ENCODE measurements at regions not wholly inside any gene's neighbourhood (a gene's known extent, or its start where the extent isn't known, plus 50 kb on each side); places are given as distances from the start of the nearest gene placed in this dataset.
A peak's percentile ranks its signal among the peaks of the same experiment; 100 is the strongest.
"Not testable (repeated sequence)": the region's sequence is repeated elsewhere in the genome, so short reads cannot be mapped to it uniquely, and the experiment has no call there.

DNA sequence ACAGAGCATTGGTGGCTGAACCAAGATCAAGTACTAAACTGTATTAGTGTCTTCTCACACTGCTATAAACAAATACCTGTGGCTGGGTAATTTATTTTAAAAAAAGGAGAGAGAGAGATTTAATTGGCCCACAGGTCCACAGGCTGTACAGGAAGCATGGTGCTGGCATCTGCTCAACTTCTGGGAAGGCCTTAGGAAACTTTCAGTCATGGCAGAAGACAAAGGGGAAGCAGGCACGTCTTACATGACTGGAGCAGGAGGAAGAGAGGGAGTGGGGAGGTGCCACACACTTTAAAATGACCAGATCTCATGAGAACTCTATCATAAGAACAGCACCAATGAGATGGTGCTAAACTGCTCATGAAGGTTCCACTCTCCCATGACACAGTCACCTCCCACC is 95.2 kb upstream of the JCAD start:
- no peak for DNase-seq (ENCODE audit: low read depth, low spot score)
- in situ Hi-C loops (cut with HindIII; ENCODE audit: low pct_unique_long_range_greater_than_20kb, low sequenced_read_pairs) = no loop called here

DNA sequence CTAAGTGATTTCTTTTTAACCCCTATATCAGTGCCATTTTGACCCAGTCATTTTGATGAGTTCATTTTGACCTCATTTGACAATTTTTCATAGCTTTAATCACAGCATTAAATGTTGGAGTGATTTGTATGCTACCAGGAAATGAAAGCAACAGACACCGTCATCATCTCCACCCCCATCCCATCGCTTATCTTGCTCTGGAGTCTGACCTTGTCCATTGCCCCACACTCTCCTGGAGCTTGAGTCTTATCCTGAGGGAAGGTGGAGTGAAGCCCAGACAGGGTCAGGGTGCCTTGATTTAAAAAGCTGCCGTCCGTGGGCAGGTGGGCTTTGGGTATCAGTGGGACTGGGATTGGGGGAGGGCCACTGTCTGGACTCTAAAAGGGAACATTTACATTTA is 94.7 kb upstream of the JCAD start:
- DNase-seq (ENCODE audit: low read depth, low spot score) = no peak
- in situ Hi-C loops (cut with HindIII; ENCODE audit: low pct_unique_long_range_greater_than_20kb, low sequenced_read_pairs) = no loop called here

- DNase-seq (ENCODE audit: low read depth, low spot score) = peak; percentile 8
- in situ Hi-C loops (cut with HindIII; ENCODE audit: low pct_unique_long_range_greater_than_20kb, low sequenced_read_pairs) = no loop called here
Observed at GRCh38 chr10:30151581-30152389, 92.4 kb upstream of the JCAD start.

DNA sequence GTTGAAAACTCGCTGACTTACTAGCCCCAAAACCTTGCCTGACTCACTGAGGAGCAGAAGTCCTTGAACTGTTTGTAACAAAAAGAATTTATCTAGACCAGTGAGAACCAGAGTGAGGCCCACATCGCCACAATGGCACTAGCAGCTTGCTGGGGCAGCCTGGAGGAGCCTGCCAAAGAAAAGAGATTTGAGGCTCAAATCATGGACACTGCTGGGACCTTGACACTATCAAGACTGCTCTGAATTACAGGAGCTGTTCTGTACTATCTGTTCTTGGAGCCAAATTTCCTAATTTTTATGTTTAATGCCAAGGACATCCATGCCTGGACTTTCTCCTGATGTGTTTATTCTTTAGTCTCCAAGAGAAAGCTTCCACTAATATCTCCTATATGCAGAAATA is 82.0 kb upstream of the JCAD start:
- in situ Hi-C loops (cut with HindIII; ENCODE audit: low pct_unique_long_range_greater_than_20kb, low sequenced_read_pairs) = no loop called here
- DNase-seq (ENCODE audit: low read depth, low spot score) = no peak

DNA sequence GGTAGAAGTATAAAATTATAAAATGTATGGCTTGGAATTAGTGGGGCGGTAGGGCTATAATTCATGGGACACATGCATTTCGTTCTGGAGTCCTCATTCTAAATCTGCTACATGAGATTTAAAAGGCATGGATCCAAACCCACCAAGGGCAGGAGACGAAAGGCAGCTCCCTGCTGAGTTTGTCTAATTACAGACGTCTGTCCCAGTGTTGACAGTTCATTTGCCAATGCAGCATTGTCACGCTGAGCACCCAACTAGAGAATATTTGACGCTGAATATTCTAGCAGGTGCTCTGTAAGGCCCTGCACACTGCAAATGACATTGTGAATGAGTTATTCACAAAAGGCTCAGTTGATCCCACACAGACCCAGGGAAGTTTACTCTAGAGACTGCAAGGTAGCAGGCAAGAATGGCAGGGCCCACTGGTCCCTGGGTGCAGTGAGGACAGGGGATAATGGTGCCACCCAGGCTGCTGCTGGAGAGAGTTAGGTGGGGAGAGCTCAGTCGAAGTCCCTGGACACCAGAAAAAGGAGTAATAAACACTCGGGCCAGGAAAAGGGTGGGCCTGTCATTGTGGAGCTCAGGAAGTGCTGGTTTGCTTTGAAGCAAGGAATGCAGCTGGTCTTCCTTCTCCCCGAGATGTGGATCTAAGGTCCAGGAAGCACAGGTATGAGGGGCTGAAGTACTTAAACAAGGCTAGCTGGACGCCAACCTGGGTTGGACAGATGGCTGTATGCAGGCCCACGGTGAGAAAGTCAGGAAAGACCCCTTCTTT is 75.0 kb upstream of the JCAD start:
- in situ Hi-C loops (cut with HindIII; ENCODE audit: low pct_unique_long_range_greater_than_20kb, low sequenced_read_pairs) = no loop called here

DNA sequence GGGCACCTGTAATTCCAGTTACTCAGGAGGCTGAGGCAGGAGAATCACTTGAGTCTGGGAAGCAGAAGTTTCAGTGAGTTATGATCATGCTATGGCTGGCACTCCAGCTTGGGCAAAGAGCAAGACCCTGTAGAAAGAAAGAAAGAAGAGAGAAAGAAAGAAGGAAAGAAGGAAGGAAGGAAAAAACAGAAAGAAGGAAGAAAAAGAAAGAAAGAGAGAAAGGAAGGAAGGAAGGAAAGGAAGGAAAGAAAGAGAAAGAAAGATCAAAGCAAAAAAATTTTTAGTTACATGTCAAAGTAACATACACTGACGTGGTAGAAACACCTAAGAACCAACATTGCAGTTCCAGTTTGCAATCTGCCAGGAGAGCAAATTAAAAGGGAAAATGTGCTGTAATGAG is 73.8 kb upstream of the JCAD start:
- in situ Hi-C loops (cut with HindIII; ENCODE audit: low pct_unique_long_range_greater_than_20kb, low sequenced_read_pairs) = no loop called here
- DNase-seq (ENCODE audit: low read depth, low spot score) = no peak

More for the DNA sequence above, 75.0 kb upstream of the JCAD start:
- no peak for DNase-seq (ENCODE audit: low read depth, low spot score)

DNA sequence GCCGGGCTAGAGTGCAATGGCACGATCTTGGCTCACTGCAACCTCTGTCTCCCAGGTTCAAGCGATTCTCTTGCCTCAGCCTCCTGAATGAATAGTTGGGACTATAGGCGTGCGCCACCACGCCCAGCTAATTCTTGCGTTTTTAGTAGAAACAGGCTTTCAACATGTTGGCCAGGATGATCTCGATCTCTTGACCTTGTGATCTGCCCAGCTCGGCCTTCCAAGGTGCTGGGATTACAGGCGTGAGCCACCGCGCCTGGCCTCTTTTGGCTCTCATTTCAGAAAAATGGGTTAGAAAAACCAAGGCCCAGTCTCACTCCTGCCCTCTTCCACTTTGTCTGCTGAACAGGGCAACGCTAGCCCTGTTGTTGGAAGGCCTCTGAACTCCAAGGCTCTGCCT is 72.0 kb upstream of the JCAD start:
- DNase-seq (ENCODE audit: low read depth, low spot score); in situ Hi-C loops (cut with HindIII; ENCODE audit: low pct_unique_long_range_greater_than_20kb, low sequenced_read_pairs): not testable (repeated sequence)

- DNase-seq (ENCODE audit: low read depth, low spot score); in situ Hi-C loops (cut with HindIII; ENCODE audit: low pct_unique_long_range_greater_than_20kb, low sequenced_read_pairs): not testable (repeated sequence)
Observed at GRCh38 chr10:30129326-30129725, 69.9 kb upstream of the JCAD start.

- in situ Hi-C loops (cut with HindIII; ENCODE audit: low pct_unique_long_range_greater_than_20kb, low sequenced_read_pairs) = no loop called here
Observed at GRCh38 chr10:30127120-30127541, 67.7 kb upstream of the JCAD start.

GRCh38 chr10:30125496-30125895 is 66.1 kb upstream of the JCAD start:
- no peak for DNase-seq (ENCODE audit: low read depth, low spot score)
- in situ Hi-C loops (cut with HindIII; ENCODE audit: low pct_unique_long_range_greater_than_20kb, low sequenced_read_pairs) = no loop called here

More at GRCh38 chr10:30127120-30127541, 67.7 kb upstream of the JCAD start:
- no peak for DNase-seq (ENCODE audit: low read depth, low spot score)

- in situ Hi-C loops (cut with HindIII; ENCODE audit: low pct_unique_long_range_greater_than_20kb, low sequenced_read_pairs) = no loop called here
- no peak for DNase-seq (ENCODE audit: low read depth, low spot score)
Observed at GRCh38 chr10:30124704-30125103, 65.3 kb upstream of the JCAD start.

GRCh38 chr10:30121401-30121800 is 62.0 kb upstream of the JCAD start:
- DNase-seq (ENCODE audit: low read depth, low spot score) = no peak

GRCh38 chr10:30118590-30118989 is 59.2 kb upstream of the JCAD start:
- no peak for DNase-seq (ENCODE audit: low read depth, low spot score)
- in situ Hi-C loops (cut with HindIII; ENCODE audit: low pct_unique_long_range_greater_than_20kb, low sequenced_read_pairs) = no loop called here

More at GRCh38 chr10:30121401-30121800, 62.0 kb upstream of the JCAD start:
- in situ Hi-C loops (cut with HindIII; ENCODE audit: low pct_unique_long_range_greater_than_20kb, low sequenced_read_pairs) = no loop called here

DNA sequence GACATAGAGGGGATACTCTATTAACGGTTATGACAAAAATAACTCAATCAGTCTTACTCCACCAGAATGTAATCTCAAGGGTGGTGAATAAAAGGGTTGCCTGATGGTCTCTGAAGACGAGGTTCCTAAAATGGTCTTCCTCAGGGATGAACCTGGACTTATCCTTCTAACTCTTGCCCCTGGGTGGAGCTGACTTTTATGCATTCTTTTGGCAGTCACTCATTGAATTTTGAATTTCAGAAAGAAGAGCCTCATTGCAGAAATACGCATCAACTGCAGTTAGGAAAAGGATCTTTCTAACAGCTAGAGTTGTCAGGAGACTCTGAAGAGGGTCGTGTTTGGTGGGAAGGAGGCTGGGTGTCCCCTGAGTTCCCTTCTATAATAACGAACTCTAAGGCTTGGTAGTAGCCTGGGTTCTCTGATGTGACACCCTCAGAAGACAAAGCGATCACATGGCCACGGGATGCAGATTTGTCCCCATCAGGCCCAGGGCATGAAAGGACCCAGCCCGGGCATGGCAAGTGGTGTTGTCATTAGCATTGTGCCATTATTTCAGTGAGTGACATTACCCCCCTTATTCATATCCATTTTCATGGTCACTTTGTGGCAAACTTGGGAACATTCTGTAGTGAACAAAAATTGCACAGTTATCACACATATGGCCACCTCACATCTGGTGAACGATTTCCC is 58.6 kb upstream of the JCAD start:
- in situ Hi-C loops (cut with HindIII; ENCODE audit: low pct_unique_long_range_greater_than_20kb, low sequenced_read_pairs) = no loop called here
- no peak for DNase-seq (ENCODE audit: low read depth, low spot score)

- DNase-seq (ENCODE audit: low read depth, low spot score) = no peak
- in situ Hi-C loops (cut with HindIII; ENCODE audit: low pct_unique_long_range_greater_than_20kb, low sequenced_read_pairs) = no loop called here
Observed at GRCh38 chr10:30116041-30116491, 56.7 kb upstream of the JCAD start.

- in situ Hi-C loops (cut with HindIII; ENCODE audit: low pct_unique_long_range_greater_than_20kb, low sequenced_read_pairs) = no loop called here
- no peak for DNase-seq (ENCODE audit: low read depth, low spot score)
Observed at GRCh38 chr10:30115626-30115940, 56.2 kb upstream of the JCAD start.

DNA sequence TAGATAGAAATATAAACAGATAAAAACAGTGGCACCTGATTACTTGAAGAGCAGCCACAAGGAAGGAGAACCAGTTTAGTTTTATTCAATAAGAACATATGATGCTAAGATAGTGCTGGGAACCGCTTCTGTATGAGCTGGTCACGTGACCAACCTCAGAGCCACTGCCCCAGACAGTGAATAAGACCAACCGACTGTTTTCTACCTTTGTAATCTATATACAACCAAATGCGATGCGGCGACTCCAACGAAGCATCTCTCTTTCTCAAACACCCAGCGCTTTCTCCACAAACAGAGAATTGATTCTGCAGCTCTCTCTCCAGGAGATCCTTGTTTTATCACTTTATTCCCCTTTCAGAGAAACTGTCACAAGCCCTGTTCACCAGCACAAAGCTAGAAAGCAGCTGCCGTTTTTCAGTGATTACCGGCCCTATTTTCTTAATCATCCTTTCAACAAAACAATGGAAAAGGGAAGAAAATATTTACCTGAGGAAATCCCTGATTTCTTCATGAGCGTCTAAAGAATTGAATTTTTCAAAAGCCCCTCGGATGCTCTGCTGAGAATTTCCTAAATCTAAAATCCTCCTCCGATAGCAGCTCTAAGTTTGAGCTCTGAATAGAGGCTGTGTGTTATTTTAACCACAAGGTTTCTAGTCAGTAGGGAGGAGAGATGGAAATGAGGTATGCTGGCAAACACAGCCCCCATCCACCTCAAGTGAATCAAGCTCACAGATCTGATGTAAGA is 55.7 kb upstream of the JCAD start:
- no peak for DNase-seq (ENCODE audit: low read depth, low spot score)
- in situ Hi-C loops (cut with HindIII; ENCODE audit: low pct_unique_long_range_greater_than_20kb, low sequenced_read_pairs) = no loop called here

DNA sequence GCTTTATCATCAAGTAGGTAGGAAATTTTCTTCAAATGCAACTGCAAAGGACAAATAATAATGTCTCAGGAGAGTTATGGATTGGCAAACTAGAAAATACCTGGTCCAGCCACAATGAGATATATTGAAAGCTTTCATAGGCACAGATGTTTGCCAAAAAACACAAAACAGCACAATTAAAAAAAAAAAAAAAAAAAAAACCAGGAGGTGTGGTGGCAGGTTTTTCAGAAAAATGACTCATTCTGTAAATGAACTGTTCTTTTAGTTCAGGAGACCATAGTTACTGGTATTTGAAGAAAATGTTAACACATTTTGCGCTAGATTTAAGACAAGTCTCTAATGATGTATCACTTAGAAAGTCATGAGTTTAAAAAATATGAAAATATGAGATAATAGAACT is 55.0 kb upstream of the JCAD start:
- DNase-seq (ENCODE audit: low read depth, low spot score) = no peak
- in situ Hi-C loops (cut with HindIII; ENCODE audit: low pct_unique_long_range_greater_than_20kb, low sequenced_read_pairs) = no loop called here

All from SK-MEL-5 (cell line).